Gastrocnemius medialis (tissue), 4 donors: ENCODE measurements at regions not wholly inside any gene's neighbourhood (a gene's known extent, or its start where the extent isn't known, plus 50 kb on each side); places are given as distances from the start of the nearest gene placed in this dataset.

Source experiments
- POLR2A ChIP-seq, 2 donors: fragments of 450-650 bp; IDR thresholded peaks; one replicate each; pipeline ENCODE4 v1.6.1; 2017; ENCODE audit warnings: antibody characterized with exemption in 2 of 2, mild to moderate bottlenecking in 2 of 2, moderate library complexity in 2 of 2
- TF ChIP-seq, protein P1 (sequence below), 5 experiments: fragments of 450-650 bp in 3 of 5; fragments of 200-600 bp in 2 of 5; sonication (generic) in 2 of 5; IDR thresholded peaks in 4 of 5; conservative IDR thresholded peaks in 1 of 5; 1 replicate in 4 of 5; 2 replicates in 1 of 5; pipeline ENCODE4 v1.5.1; 2016 to 2019; ENCODE audit warnings: antibody characterized with exemption in 5 of 5, mild to moderate bottlenecking in 3 of 5, moderate library complexity in 3 of 5

- TF ChIP-seq, protein P1, sequence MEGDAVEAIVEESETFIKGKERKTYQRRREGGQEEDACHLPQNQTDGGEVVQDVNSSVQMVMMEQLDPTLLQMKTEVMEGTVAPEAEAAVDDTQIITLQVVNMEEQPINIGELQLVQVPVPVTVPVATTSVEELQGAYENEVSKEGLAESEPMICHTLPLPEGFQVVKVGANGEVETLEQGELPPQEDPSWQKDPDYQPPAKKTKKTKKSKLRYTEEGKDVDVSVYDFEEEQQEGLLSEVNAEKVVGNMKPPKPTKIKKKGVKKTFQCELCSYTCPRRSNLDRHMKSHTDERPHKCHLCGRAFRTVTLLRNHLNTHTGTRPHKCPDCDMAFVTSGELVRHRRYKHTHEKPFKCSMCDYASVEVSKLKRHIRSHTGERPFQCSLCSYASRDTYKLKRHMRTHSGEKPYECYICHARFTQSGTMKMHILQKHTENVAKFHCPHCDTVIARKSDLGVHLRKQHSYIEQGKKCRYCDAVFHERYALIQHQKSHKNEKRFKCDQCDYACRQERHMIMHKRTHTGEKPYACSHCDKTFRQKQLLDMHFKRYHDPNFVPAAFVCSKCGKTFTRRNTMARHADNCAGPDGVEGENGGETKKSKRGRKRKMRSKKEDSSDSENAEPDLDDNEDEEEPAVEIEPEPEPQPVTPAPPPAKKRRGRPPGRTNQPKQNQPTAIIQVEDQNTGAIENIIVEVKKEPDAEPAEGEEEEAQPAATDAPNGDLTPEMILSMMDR (IDR thresholded peaks at IDR 0.05 in 4 of 5, conservative IDR thresholded peaks at IDR 0.05 in 1 of 5), result no peak
- no peak for TF ChIP-seq POLR2A (IDR thresholded peaks at IDR 0.05)
These were observed 106.6 kb upstream of the BTN3A2 start for GRCh38 chr6:26258212-26258977.
